IMR-90 (cell line): ENCODE measurements at regions not wholly inside any gene's neighbourhood (a gene's known extent, or its start where the extent isn't known, plus 50 kb on each side); places are given as distances from the start of the nearest gene placed in this dataset.

Source experiments
- ATAC-seq: fragments of 200-7000 bp; cut with Tn5 transposase; 2 replicates; pipeline ENCODE4 v1.9.1; 2020; ENCODE audit warnings: low read depth, mild to moderate bottlenecking, moderate library complexity
- BruUV-seq: library from RNA; stranded (reverse); fragments of 400-500 nt; replicated peaks from 2 replicates; lab custom pipeline; 2021; lab: Mats Ljungman, UMichigan
- CTCF ChIA-PET: fragments of 300-600 bp; formaldehyde crosslinking; extraction: SDS; loops from one replicate; lab custom pipeline; 2021; ENCODE audit warnings: antibody characterized with exemption; lab: Yijun Ruan, JAX
- POLR2A ChIA-PET: fragments of 300-600 bp; sonication (Branson Sonifier 250); formaldehyde crosslinking; loops from one replicate; lab custom pipeline; 2022; ENCODE audit warnings: antibody characterized with exemption; ENCODE audit not compliant: unreplicated experiment; lab: Charles Lee
- DNase-seq: peaks from one replicate; pipeline ENCODE4 v3.0.0; 2013
- H2AFZ ChIP-seq: replicated peaks from 2 replicates; pipeline ENCODE3; 2013; ENCODE audit warnings: low read length, mild to moderate bottlenecking; ENCODE audit not compliant: poor library complexity
- H2AK5ac ChIP-seq: 2 replicates; pipeline ENCODE4 v1.6.1; 2013; ENCODE audit warnings: low read depth, low read length, inconsistent platforms
- H2AK9ac ChIP-seq: replicated peaks from 2 replicates; pipeline ENCODE3; 2013; ENCODE audit warnings: mild to moderate bottlenecking, low read depth, low read length, moderate library complexity; ENCODE audit not compliant: poor library complexity
- H2BK120ac ChIP-seq: 2 replicates; pipeline ENCODE4 v1.6.1; 2013; ENCODE audit warnings: low read depth, low read length, inconsistent platforms
- H2BK15ac ChIP-seq: 3 replicates; pipeline ENCODE4 v1.6.1; 2013; ENCODE audit warnings: low read depth, low read length, inconsistent platforms
- H2BK20ac ChIP-seq: 2 replicates; pipeline ENCODE4 v1.6.1; 2013; ENCODE audit warnings: low read depth, mild to moderate bottlenecking, inconsistent platforms, low read length, moderate library complexity
- H2BK5ac ChIP-seq: 2 replicates; pipeline ENCODE4 v1.6.1; 2013; ENCODE audit warnings: mild to moderate bottlenecking, low read depth, low read length, inconsistent platforms; ENCODE audit not compliant: poor library complexity, severe bottlenecking
- H3K14ac ChIP-seq: replicated peaks from 2 replicates; pipeline ENCODE4 v1.6.1; 2013; ENCODE audit warnings: low read depth, low read length, inconsistent platforms
- H3K18ac ChIP-seq: 2 replicates; pipeline ENCODE4 v1.6.1; 2013; ENCODE audit warnings: low read depth, low read length, control low read depth
- H3K23ac ChIP-seq: 2 replicates; pipeline ENCODE4 v1.6.1; 2013; ENCODE audit warnings: low read depth, low read length, inconsistent platforms
- H3K27ac ChIP-seq: 2 replicates; pipeline ENCODE4 v1.5.1; 2013; ENCODE audit warnings: mild to moderate bottlenecking, control low read depth, low read length; ENCODE audit not compliant: insufficient read depth
- H3K27me3 ChIP-seq: 2 replicates; pipeline ENCODE4 v1.6.1; 2013; ENCODE audit warnings: low read length; ENCODE audit not compliant: control insufficient read depth, insufficient read depth
- H3K36me3 ChIP-seq: 2 replicates; pipeline ENCODE4 v1.6.1; 2013; ENCODE audit warnings: low read length, mixed read lengths; ENCODE audit not compliant: control insufficient read depth, insufficient read depth
- H3K4ac ChIP-seq: 2 replicates; pipeline ENCODE4 v1.6.1; 2013; ENCODE audit warnings: low read depth, low read length, inconsistent platforms
- H3K4me1 ChIP-seq: 2 replicates; pipeline ENCODE4 v1.6.1; 2013; ENCODE audit warnings: low read length, mixed read lengths; ENCODE audit not compliant: control insufficient read depth, insufficient read depth
- H3K4me2 ChIP-seq: 2 replicates; pipeline ENCODE4 v1.6.1; 2013; ENCODE audit warnings: low read depth, mild to moderate bottlenecking, control low read depth, low read length, moderate library complexity
- H3K4me3 ChIP-seq: 2 replicates; pipeline ENCODE4 v1.5.1; 2013; ENCODE audit warnings: low read depth, mild to moderate bottlenecking, control low read depth, low read length, moderate library complexity; ENCODE audit not compliant: insufficient read depth
- H3K56ac ChIP-seq: 2 replicates; pipeline ENCODE4 v1.6.1; 2013; ENCODE audit warnings: low read length, inconsistent platforms; ENCODE audit not compliant: insufficient read depth; ENCODE audit errors: extremely low read depth
- H3K79me1 ChIP-seq, 2 experiments: 2 replicates each; pipeline ENCODE4 v1.6.1; 2013; ENCODE audit warnings: low read length in 2 of 2, inconsistent platforms in 1 of 2, low read depth in 1 of 2
- H3K9ac ChIP-seq: 2 replicates; pipeline ENCODE4 v1.6.1; 2013; ENCODE audit warnings: low read depth, low read length, control low read depth
- H3K9me1 ChIP-seq: 2 replicates; pipeline ENCODE4 v1.6.1; 2013; ENCODE audit warnings: low read length, inconsistent platforms; ENCODE audit not compliant: insufficient read depth
- H3K9me3 ChIP-seq: 2 replicates; pipeline ENCODE4 v1.6.1; 2013; ENCODE audit warnings: low read length; ENCODE audit not compliant: control insufficient read depth, insufficient read depth
- H4K20me1 ChIP-seq: 2 replicates; pipeline ENCODE4 v1.6.1; 2013; ENCODE audit warnings: low read length, inconsistent platforms; ENCODE audit not compliant: insufficient read depth
- H4K5ac ChIP-seq: 2 replicates; pipeline ENCODE4 v1.6.1; 2013; ENCODE audit warnings: mild to moderate bottlenecking, low read depth, low read length, control low read depth
- H4K8ac ChIP-seq, 2 experiments: 2 replicates each; pipeline ENCODE4 v1.6.1; 2013; ENCODE audit warnings: low read depth in 2 of 2, low read length in 2 of 2, control low read depth in 1 of 2, inconsistent platforms in 1 of 2
- H4K91ac ChIP-seq: 2 replicates; pipeline ENCODE4 v1.6.1; 2013; ENCODE audit warnings: low read depth, low read length, inconsistent platforms; ENCODE audit not compliant: insufficient read depth
- MAFK ChIP-seq: IDR thresholded peaks from 2 replicates; pipeline ENCODE4 v1.6.1; 2012; ENCODE audit warnings: low read depth, low read length, improper control_type of control experiment
- POLR2A ChIP-seq: IDR thresholded peaks from 2 replicates; pipeline ENCODE4 v1.6.1; 2012; ENCODE audit warnings: mild to moderate bottlenecking, low read depth, low read length
- RFX5 ChIP-seq: IDR thresholded peaks from 2 replicates; pipeline ENCODE4 v1.8.0; 2012; ENCODE audit warnings: low read depth, mild to moderate bottlenecking, low read length, moderate library complexity
- SMC3 ChIP-seq: fragments of 150-350 bp; IDR thresholded peaks from 2 replicates; pipeline ENCODE4 v1.6.1; 2016; ENCODE audit warnings: low read depth, mild to moderate bottlenecking, antibody characterized with exemption, low read length, moderate library complexity
- WGBS, 2 experiments: methylation state at CpG; one replicate each; pipeline versions ENCODE4 v1.1.5 to v1.1.7; 2013; ENCODE audit warnings: missing lambda C conversion rate in 2 of 2; ENCODE audit not compliant: insufficient read length in 1 of 2; ENCODE audit errors: extremely low coverage in 2 of 2; 5-methylcytosine and 5-hydroxymethylcytosine counted together
- dilution Hi-C: fragments of 300-500 bp; cut with HindIII; formaldehyde crosslinking; loops from one replicate; pipeline ENCODE4 v1.14.3; 2018; ENCODE audit warnings: low sequenced_read_pairs; ENCODE audit not compliant: unreplicated experiment
- in situ Hi-C: fragments of 300-500 bp; cut with MboI; formaldehyde crosslinking; loops from 3 replicates; pipeline ENCODE4 v1.14.3; 2019; ENCODE audit warnings: low sequenced_read_pairs, inconsistent platforms, mixed read lengths
- intact Hi-C: fragments of 100-400 bp; cut with micrococcal nuclease; formaldehyde crosslinking; loops from 2 replicates; pipeline ENCODE4 v1.10.0; 2022

DNA sequence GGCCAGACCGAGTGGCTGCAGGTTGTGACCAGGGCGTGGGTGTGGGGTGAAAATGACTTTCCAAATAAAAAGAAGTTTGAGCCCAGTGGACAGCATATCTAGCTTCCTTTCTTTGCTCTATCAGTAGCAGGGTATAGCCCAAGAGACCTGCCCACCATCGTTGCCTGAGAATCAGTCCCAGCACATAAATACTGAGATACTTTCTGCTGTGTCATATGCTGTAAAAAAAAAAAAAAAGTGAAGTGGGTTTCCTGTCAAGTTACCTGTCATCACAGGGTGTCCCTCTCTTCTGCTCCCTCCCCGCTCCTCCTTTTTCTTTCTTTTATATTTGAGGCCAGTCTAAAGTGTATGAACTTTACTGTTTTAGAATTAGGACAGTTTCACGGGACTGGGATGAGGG, 330.3 kb upstream of the BOD1L1 start:
- Histone ChIP-seq H3K9ac (no peak overlapping the region), H2BK15ac (no peak overlapping the region)

More for the DNA sequence above, 330.3 kb upstream of the BOD1L1 start:
- no peak overlapping the region for H2BK20ac ChIP-seq
- no peak overlapping the region for H2AFZ ChIP-seq
- H3K23ac ChIP-seq, result no peak overlapping the region
- H3K36me3 ChIP-seq, result no peaks in the 10 kb centered on the region
- H2AK5ac ChIP-seq, result 0 out of 2 replicates have a peak overlapping the region, but pooled peaks have one; percentile 1
- no peak overlapping the region for H2BK120ac ChIP-seq
- no peak overlapping the region for H3K4me3 ChIP-seq
- no peak overlapping the region for H3K56ac ChIP-seq
- H2BK5ac ChIP-seq, result no peak overlapping the region
- intact Hi-C loops (no loop called here), in situ Hi-C loops (no loop called here), dilution Hi-C loops (no loop called here)
- H3K27ac ChIP-seq, result no peak overlapping the region
- no peak overlapping the region for H2AK9ac ChIP-seq
- H3K18ac ChIP-seq, result no peak overlapping the region
- no peaks in the 10 kb centered on the region for H3K79me1 ChIP-seq
- H4K91ac ChIP-seq, result no peak overlapping the region
- no TSS peak for BruUV-seq
- no peak overlapping the region for H4K5ac ChIP-seq
- H3K4me2 ChIP-seq, result no peak overlapping the region
- no peak for DNase-seq
- no CpG with 5 or more reads among the region's 5 CpGs for WGBS, 2 experiments
- no peak overlapping the region for H4K8ac ChIP-seq
- no peaks in the 10 kb centered on the region for H3K27me3 ChIP-seq
- TF ChIP-seq SMC3 (no peak), RFX5 (no peak), MAFK (no peak), POLR2A (no peak)
- H3K4ac ChIP-seq, result no peak overlapping the region
- POLR2A ChIA-PET, result no interaction called here
- CTCF ChIA-PET, result no interaction called here
- H3K4me1 ChIP-seq, result no peaks in the 10 kb centered on the region
- no peak for ATAC-seq
- H3K14ac ChIP-seq, result no peak overlapping the region
- no peaks in the 10 kb centered on the region for H4K20me1 ChIP-seq
- H3K9me3 ChIP-seq, result no peaks in the 10 kb centered on the region
- no peaks in the 10 kb centered on the region for H3K9me1 ChIP-seq
